ENCODE measurements at regions not wholly inside any gene's neighbourhood (a gene's known extent, or its start where the extent isn't known, plus 50 kb on each side); places are given as distances from the start of the nearest gene placed in this dataset.

DNA sequence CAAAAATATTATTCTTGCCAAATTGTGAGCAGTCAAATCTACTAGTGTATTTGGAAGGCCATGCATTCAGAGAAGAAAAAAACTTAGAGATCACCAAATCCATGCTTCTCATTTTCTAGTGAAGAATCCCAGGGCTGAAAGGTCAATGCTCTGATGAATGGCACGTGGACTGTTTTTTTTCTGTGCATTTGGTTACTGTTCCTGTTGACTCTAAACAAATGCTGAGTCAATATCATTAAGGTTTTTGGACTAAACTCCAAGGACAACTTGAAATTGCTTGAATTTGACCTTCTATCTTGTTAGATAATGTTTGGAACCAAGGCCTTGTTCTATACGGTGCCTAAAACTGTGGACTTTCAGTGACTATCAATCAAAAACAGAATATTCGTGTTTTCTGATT lies 142.2 kb downstream of the OSTF1 start:
- TF ChIP-seq, protein P1, sequence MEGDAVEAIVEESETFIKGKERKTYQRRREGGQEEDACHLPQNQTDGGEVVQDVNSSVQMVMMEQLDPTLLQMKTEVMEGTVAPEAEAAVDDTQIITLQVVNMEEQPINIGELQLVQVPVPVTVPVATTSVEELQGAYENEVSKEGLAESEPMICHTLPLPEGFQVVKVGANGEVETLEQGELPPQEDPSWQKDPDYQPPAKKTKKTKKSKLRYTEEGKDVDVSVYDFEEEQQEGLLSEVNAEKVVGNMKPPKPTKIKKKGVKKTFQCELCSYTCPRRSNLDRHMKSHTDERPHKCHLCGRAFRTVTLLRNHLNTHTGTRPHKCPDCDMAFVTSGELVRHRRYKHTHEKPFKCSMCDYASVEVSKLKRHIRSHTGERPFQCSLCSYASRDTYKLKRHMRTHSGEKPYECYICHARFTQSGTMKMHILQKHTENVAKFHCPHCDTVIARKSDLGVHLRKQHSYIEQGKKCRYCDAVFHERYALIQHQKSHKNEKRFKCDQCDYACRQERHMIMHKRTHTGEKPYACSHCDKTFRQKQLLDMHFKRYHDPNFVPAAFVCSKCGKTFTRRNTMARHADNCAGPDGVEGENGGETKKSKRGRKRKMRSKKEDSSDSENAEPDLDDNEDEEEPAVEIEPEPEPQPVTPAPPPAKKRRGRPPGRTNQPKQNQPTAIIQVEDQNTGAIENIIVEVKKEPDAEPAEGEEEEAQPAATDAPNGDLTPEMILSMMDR (conservative IDR thresholded peaks at IDR 0.05; ENCODE audit: low read depth in 2 of 2) = no peak
- TF ChIP-seq CREB1 (CRISPR knock-in tag; IDR thresholded peaks at IDR 0.05; ENCODE audit: low read depth) (no peak), EZH2 (IDR thresholded peaks at IDR 0.05; ENCODE audit: low read depth, unreplicated experiment) (no peak), EZH2phosphoT487 (IDR thresholded peaks at IDR 0.05; ENCODE audit: unreplicated experiment) (no peak), POLR2AphosphoS5 (IDR thresholded peaks at IDR 0.05; ENCODE audit: low read depth) (no peak), JUNB (IDR thresholded peaks at IDR 0.05; ENCODE audit: unreplicated experiment) (no peak), ZNF114 (CRISPR knock-in tag; IDR thresholded peaks at IDR 0.05) (no peak), ZNF331 (CRISPR knock-in tag; IDR thresholded peaks at IDR 0.05; ENCODE audit: low read depth) (no peak)
- TF ChIP-seq, protein P2, sequence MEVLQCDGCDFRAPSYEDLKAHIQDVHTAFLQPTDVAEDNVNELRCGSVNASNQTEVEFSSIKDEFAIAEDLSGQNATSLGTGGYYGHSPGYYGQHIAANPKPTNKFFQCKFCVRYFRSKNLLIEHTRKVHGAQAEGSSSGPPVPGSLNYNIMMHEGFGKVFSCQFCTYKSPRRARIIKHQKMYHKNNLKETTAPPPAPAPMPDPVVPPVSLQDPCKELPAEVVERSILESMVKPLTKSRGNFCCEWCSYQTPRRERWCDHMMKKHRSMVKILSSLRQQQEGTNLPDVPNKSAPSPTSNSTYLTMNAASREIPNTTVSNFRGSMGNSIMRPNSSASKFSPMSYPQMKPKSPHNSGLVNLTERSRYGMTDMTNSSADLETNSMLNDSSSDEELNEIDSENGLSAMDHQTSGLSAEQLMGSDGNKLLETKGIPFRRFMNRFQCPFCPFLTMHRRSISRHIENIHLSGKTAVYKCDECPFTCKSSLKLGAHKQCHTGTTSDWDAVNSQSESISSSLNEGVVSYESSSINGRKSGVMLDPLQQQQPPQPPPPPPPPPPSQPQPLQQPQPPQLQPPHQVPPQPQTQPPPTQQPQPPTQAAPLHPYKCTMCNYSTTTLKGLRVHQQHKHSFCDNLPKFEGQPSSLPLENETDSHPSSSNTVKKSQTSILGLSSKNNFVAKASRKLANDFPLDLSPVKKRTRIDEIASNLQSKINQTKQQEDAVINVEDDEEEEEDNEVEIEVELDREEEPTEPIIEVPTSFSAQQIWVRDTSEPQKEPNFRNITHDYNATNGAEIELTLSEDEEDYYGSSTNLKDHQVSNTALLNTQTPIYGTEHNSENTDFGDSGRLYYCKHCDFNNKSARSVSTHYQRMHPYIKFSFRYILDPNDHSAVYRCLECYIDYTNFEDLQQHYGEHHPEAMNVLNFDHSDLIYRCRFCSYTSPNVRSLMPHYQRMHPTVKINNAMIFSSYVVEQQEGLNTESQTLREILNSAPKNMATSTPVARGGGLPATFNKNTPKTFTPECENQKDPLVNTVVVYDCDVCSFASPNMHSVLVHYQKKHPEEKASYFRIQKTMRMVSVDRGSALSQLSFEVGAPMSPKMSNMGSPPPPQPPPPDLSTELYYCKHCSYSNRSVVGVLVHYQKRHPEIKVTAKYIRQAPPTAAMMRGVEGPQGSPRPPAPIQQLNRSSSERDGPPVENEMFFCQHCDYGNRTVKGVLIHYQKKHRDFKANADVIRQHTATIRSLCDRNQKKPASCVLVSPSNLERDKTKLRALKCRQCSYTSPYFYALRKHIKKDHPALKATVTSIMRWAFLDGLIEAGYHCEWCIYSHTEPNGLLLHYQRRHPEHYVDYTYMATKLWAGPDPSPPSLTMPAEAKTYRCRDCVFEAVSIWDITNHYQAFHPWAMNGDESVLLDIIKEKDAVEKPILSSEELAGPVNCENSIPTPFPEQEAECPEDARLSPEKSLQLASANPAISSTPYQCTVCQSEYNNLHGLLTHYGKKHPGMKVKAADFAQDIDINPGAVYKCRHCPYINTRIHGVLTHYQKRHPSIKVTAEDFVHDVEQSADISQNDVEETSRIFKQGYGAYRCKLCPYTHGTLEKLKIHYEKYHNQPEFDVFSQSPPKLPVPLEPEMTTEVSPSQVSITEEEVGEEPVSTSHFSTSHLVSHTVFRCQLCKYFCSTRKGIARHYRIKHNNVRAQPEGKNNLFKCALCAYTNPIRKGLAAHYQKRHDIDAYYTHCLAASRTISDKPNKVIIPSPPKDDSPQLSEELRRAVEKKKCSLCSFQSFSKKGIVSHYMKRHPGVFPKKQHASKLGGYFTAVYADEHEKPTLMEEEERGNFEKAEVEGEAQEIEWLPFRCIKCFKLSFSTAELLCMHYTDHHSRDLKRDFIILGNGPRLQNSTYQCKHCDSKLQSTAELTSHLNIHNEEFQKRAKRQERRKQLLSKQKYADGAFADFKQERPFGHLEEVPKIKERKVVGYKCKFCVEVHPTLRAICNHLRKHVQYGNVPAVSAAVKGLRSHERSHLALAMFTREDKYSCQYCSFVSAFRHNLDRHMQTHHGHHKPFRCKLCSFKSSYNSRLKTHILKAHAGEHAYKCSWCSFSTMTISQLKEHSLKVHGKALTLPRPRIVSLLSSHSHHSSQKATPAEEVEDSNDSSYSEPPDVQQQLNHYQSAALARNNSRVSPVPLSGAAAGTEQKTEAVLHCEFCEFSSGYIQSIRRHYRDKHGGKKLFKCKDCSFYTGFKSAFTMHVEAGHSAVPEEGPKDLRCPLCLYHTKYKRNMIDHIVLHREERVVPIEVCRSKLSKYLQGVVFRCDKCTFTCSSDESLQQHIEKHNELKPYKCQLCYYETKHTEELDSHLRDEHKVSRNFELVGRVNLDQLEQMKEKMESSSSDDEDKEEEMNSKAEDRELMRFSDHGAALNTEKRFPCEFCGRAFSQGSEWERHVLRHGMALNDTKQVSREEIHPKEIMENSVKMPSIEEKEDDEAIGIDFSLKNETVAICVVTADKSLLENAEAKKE (CRISPR knock-in tag; IDR thresholded peaks at IDR 0.05) = no peak
- TF ChIP-seq, protein P3, sequence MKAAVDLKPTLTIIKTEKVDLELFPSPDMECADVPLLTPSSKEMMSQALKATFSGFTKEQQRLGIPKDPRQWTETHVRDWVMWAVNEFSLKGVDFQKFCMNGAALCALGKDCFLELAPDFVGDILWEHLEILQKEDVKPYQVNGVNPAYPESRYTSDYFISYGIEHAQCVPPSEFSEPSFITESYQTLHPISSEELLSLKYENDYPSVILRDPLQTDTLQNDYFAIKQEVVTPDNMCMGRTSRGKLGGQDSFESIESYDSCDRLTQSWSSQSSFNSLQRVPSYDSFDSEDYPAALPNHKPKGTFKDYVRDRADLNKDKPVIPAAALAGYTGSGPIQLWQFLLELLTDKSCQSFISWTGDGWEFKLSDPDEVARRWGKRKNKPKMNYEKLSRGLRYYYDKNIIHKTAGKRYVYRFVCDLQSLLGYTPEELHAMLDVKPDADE (IDR thresholded peaks at IDR 0.05) = no peak
- TF ChIP-seq, protein P4, sequence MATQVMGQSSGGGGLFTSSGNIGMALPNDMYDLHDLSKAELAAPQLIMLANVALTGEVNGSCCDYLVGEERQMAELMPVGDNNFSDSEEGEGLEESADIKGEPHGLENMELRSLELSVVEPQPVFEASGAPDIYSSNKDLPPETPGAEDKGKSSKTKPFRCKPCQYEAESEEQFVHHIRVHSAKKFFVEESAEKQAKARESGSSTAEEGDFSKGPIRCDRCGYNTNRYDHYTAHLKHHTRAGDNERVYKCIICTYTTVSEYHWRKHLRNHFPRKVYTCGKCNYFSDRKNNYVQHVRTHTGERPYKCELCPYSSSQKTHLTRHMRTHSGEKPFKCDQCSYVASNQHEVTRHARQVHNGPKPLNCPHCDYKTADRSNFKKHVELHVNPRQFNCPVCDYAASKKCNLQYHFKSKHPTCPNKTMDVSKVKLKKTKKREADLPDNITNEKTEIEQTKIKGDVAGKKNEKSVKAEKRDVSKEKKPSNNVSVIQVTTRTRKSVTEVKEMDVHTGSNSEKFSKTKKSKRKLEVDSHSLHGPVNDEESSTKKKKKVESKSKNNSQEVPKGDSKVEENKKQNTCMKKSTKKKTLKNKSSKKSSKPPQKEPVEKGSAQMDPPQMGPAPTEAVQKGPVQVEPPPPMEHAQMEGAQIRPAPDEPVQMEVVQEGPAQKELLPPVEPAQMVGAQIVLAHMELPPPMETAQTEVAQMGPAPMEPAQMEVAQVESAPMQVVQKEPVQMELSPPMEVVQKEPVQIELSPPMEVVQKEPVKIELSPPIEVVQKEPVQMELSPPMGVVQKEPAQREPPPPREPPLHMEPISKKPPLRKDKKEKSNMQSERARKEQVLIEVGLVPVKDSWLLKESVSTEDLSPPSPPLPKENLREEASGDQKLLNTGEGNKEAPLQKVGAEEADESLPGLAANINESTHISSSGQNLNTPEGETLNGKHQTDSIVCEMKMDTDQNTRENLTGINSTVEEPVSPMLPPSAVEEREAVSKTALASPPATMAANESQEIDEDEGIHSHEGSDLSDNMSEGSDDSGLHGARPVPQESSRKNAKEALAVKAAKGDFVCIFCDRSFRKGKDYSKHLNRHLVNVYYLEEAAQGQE (IDR thresholded peaks at IDR 0.05; ENCODE audit: unreplicated experiment) = no peak
